Stimulated activated CD8-positive, alpha-beta memory T cell treated with anti-CD3 and anti-CD28 coated beads, Interleukin-4, amount 100 ng/mL, for 48 hours (primary cell): ENCODE measurements at regions not wholly inside any gene's neighbourhood (a gene's known extent, or its start where the extent isn't known, plus 50 kb on each side); places are given as distances from the start of the nearest gene placed in this dataset.

Experiments used
- DNase-seq: peaks from one replicate; pipeline ENCODE4 v3.0.0-alpha.2; 2020

GRCh38 chr14:54177641-54178621, 218.9 kb upstream of the CDKN3 start:
- no peak for DNase-seq

- no peak for DNase-seq
Observed at GRCh38 chr14:54182419-54183045, 214.3 kb upstream of the CDKN3 start.

GRCh38 chr14:54186821-54187763, 209.7 kb upstream of the CDKN3 start:
- DNase-seq: no peak

- no peak for DNase-seq
Observed at GRCh38 chr14:54188064-54188666, 208.6 kb upstream of the CDKN3 start.

GRCh38 chr14:54189333-54189732, 207.5 kb upstream of the CDKN3 start:
- DNase-seq: no peak

GRCh38 chr14:54189748-54190354, 207.0 kb upstream of the CDKN3 start:
- no peak for DNase-seq

- DNase-seq: no peak
Observed at GRCh38 chr14:54191846-54192245, 205.0 kb upstream of the CDKN3 start.

GRCh38 chr14:54192610-54193009, 204.2 kb upstream of the CDKN3 start:
- DNase-seq: no peak

GRCh38 chr14:54193871-54194270, 202.9 kb upstream of the CDKN3 start:
- DNase-seq: no peak

GRCh38 chr14:54194501-54194900, 202.3 kb upstream of the CDKN3 start:
- DNase-seq: no peak

- DNase-seq: no peak
Observed at GRCh38 chr14:54197369-54197768, 199.4 kb upstream of the CDKN3 start.

- no peak for DNase-seq
Observed at GRCh38 chr14:54200726-54201125, 196.1 kb upstream of the CDKN3 start.

GRCh38 chr14:54202288-54202687, 194.5 kb upstream of the CDKN3 start:
- no peak for DNase-seq

- no peak for DNase-seq
Observed at GRCh38 chr14:54206516-54206915, 190.3 kb upstream of the CDKN3 start.

- no peak for DNase-seq
Observed at GRCh38 chr14:54207075-54207474, 189.7 kb upstream of the CDKN3 start.

- DNase-seq: no peak
Observed at GRCh38 chr14:54207476-54208462, 189.0 kb upstream of the CDKN3 start.

GRCh38 chr14:54208751-54209150, 188.1 kb upstream of the CDKN3 start:
- DNase-seq: no peak

- DNase-seq: no peak
Observed at GRCh38 chr14:54209511-54210250, 187.1 kb upstream of the CDKN3 start.

GRCh38 chr14:54211551-54212308, 185.1 kb upstream of the CDKN3 start:
- no peak for DNase-seq
